ENCODE measurements at regions not wholly inside any gene's neighbourhood (a gene's known extent, or its start where the extent isn't known, plus 50 kb on each side); places are given as distances from the start of the nearest gene placed in this dataset.

- H3K9me3 Mint-ChIP-seq = peaks cover 0 to 2% (median 0%) of the 10 kb centered on the region in 7 donors
- H3K27ac Mint-ChIP-seq = no peak overlapping the region
- WGBS (ENCODE audit: insufficient coverage) = 92% methylated on average over 9 of the region's 11 CpGs
- Histone ChIP-seq H3K27me3 (ENCODE audit: control insufficient read depth in 2 of 2, insufficient read depth in 2 of 2, low read length in 2 of 2) (no peaks in the 10 kb centered on the region), H4K20me1 (ENCODE audit: insufficient read depth, low read length) (no peaks in the 10 kb centered on the region), H3K36me3 (replicated peaks in 1 of 2; ENCODE audit: control insufficient read depth in 1 of 2, insufficient read depth in 2 of 2, low read length in 2 of 2) (no peaks in the 10 kb centered on the region), H3K9ac (ENCODE audit: insufficient read depth, low read length, poor library complexity, severe bottlenecking) (no peak overlapping the region), H3K27ac (ENCODE audit: low read depth in 1 of 2, low read length in 2 of 2) (no peak overlapping the region), H2AFZ (ENCODE audit: insufficient read depth, low read depth, low read length, poor library complexity, severe bottlenecking) (no peak overlapping the region), H3K9me3 (replicated peaks in 1 of 2; ENCODE audit: control insufficient read depth in 1 of 2, insufficient read depth in 1 of 2, low read length in 2 of 2) (peaks cover 4 to 10% of the 10 kb centered on the region in 2 donors), H3K4me3 (replicated peaks in 1 of 3; ENCODE audit: low read depth in 2 of 3, low read length in 3 of 3) (no peak overlapping the region), H3K4me2 (replicated peaks; ENCODE audit: extremely low read depth, low read length, poor library complexity, severe bottlenecking) (no peak overlapping the region), H3K79me2 (ENCODE audit: insufficient read depth, low read length) (no peaks in the 10 kb centered on the region), H3K4me1 (ENCODE audit: control insufficient read depth in 1 of 2, insufficient read depth in 2 of 2, low read length in 2 of 2) (no peaks in the 10 kb centered on the region)
- H3K4me3 Mint-ChIP-seq = peak overlapping the region in 1 of 2 donors; percentile 7
- DNase-seq = no peak
- peaks cover 0 to 2% (median 1%) of the 10 kb centered on the region in 3 donors for H3K27me3 Mint-ChIP-seq (ENCODE audit: low read depth in 3 of 3)
- intact Hi-C loops (cut with micrococcal nuclease) = no loop called here
- TF ChIP-seq CTCF (IDR thresholded peaks at IDR 0.05) = no peak
- no peaks in the 10 kb centered on the region for H3K4me1 Mint-ChIP-seq
- H3K36me3 Mint-ChIP-seq = no peaks in the 10 kb centered on the region
Observed at GRCh38 chr13:111789420-111789819, 277.5 kb upstream of the SOX1 start.

GRCh38 chr13:111790621-111791020 is 276.3 kb upstream of the SOX1 start:
- DNase-seq = no peak
- H3K9ac ChIP-seq (ENCODE audit: insufficient read depth, low read length, poor library complexity, severe bottlenecking) = no peak overlapping the region
- Mint-ChIP-seq H3K4me1 (no peaks in the 10 kb centered on the region), H3K9me3 (peaks cover 0 to 2% (median 0%) of the 10 kb centered on the region in 7 donors), H3K4me3 (no peak overlapping the region), H3K36me3 (no peaks in the 10 kb centered on the region), H3K27me3 (ENCODE audit: low read depth in 3 of 3) (peaks cover 0 to 2% (median 1%) of the 10 kb centered on the region in 3 donors), H3K27ac (no peak overlapping the region)
- TF ChIP-seq CTCF (IDR thresholded peaks at IDR 0.05) = no peak
- no peak overlapping the region for H3K4me2 ChIP-seq (replicated peaks; ENCODE audit: extremely low read depth, low read length, poor library complexity, severe bottlenecking)
- intact Hi-C loops (cut with micrococcal nuclease) = no loop called here
- no peak overlapping the region for H2AFZ ChIP-seq (ENCODE audit: insufficient read depth, low read depth, low read length, poor library complexity, severe bottlenecking)
- H3K27me3 ChIP-seq (ENCODE audit: control insufficient read depth in 2 of 2, insufficient read depth in 2 of 2, low read length in 2 of 2) = no peaks in the 10 kb centered on the region
- H3K36me3 ChIP-seq (replicated peaks in 1 of 2; ENCODE audit: control insufficient read depth in 1 of 2, insufficient read depth in 2 of 2, low read length in 2 of 2) = no peaks in the 10 kb centered on the region
- H4K20me1 ChIP-seq (ENCODE audit: insufficient read depth, low read length) = no peaks in the 10 kb centered on the region
- H3K4me1 ChIP-seq (ENCODE audit: control insufficient read depth in 1 of 2, insufficient read depth in 2 of 2, low read length in 2 of 2) = no peaks in the 10 kb centered on the region
- no peak overlapping the region for H3K4me3 ChIP-seq (replicated peaks in 1 of 3; ENCODE audit: low read depth in 2 of 3, low read length in 3 of 3)
- WGBS (ENCODE audit: insufficient coverage) = 91% methylated on average over 5 of the region's 5 CpGs
- H3K79me2 ChIP-seq (ENCODE audit: insufficient read depth, low read length) = no peaks in the 10 kb centered on the region
- no peak overlapping the region for H3K27ac ChIP-seq (ENCODE audit: low read depth in 1 of 2, low read length in 2 of 2)
- H3K9me3 ChIP-seq (replicated peaks in 1 of 2; ENCODE audit: control insufficient read depth in 1 of 2, insufficient read depth in 1 of 2, low read length in 2 of 2) = peaks cover 4 to 10% of the 10 kb centered on the region in 2 donors

Measured in CD14-positive monocyte (primary cell).